Sigmoid colon (tissue), 6 donors: ENCODE measurements at regions not wholly inside any gene's neighbourhood (a gene's known extent, or its start where the extent isn't known, plus 50 kb on each side); places are given as distances from the start of the nearest gene placed in this dataset.
A peak's percentile ranks its signal among the peaks of the same experiment; 100 is the strongest.
"Not testable (repeated sequence)": the region's sequence is repeated elsewhere in the genome, so short reads cannot be mapped to it uniquely, and the experiment has no call there.

ENCODE experiments used
- DNase-seq: peaks from one replicate; pipeline ENCODE4 v3.0.0-alpha.2; 2019
- H3K27ac ChIP-seq, 4 donors: fragments of 200-600 bp; sonication (generic); one replicate each; pipeline ENCODE4 v1.5.1; 2016 to 2019; ENCODE audit warnings: mild to moderate bottlenecking in 1 of 4
- H3K27me3 ChIP-seq, 3 donors: fragments of 200-600 bp; sonication (generic); one replicate each; pipeline ENCODE4 v1.5.1; 2019; ENCODE audit warnings: mild to moderate bottlenecking in 1 of 3
- H3K36me3 ChIP-seq, 4 donors: fragments of 200-600 bp; sonication (generic); one replicate each; pipeline ENCODE4 v1.5.1; 2016 to 2019
- H3K4me1 ChIP-seq, 4 donors: fragments of 200-600 bp; sonication (generic); one replicate each; pipeline ENCODE4 v1.5.1; 2017 to 2019
- H3K4me3 ChIP-seq, 4 donors: fragments of 200-600 bp; sonication (generic); one replicate each; pipeline ENCODE4 v1.5.1; 2017 to 2019; ENCODE audit warnings: mild to moderate bottlenecking in 2 of 4, moderate library complexity in 1 of 4
- H3K9me3 ChIP-seq, 4 donors: fragments of 200-600 bp in 3 of 4; sonication (generic) in 3 of 4; one replicate each; pipeline versions ENCODE4 v1.5.1 to v1.6.1; 2013 to 2019
- CTCF ChIP-seq, 4 experiments: fragments of 450-650 bp in 3 of 4; fragments of 200-600 bp in 1 of 4; IDR thresholded peaks; one replicate each; pipeline ENCODE4 v1.5.1; 2016 to 2019; ENCODE audit warnings: antibody characterized with exemption in 4 of 4, mild to moderate bottlenecking in 3 of 4, moderate library complexity in 2 of 4
- EP300 ChIP-seq, 4 donors: sonication (generic); formaldehyde crosslinking; IDR thresholded peaks; one replicate each; pipeline ENCODE4 v1.6.1; 2017; ENCODE audit warnings: antibody characterized with exemption in 4 of 4
- POLR2A ChIP-seq, 2 donors: fragments of 450-650 bp; IDR thresholded peaks; one replicate each; pipeline ENCODE4 v1.6.1; 2016; ENCODE audit warnings: antibody characterized with exemption in 2 of 2, mild to moderate bottlenecking in 2 of 2, moderate library complexity in 2 of 2
- POLR2AphosphoS5 ChIP-seq, 4 donors: sonication (generic); formaldehyde crosslinking; IDR thresholded peaks; one replicate each; pipeline ENCODE4 v1.6.1; 2017; ENCODE audit warnings: antibody characterized with exemption in 4 of 4
- WGBS, 2 donors: extraction: QIAGEN DNeasy Blood & Tissue Kit; methylation state at CpG; one replicate each; pipeline ENCODE4 v1.1.7; 2013; 5-methylcytosine and 5-hydroxymethylcytosine counted together
- intact Hi-C: fragments of 100-400 bp; cut with DNase I; formaldehyde crosslinking; loops from one replicate; pipeline ENCODE4 v1.15.1; 2023
- donor health status: healthy with polysubstance abuse.
- donor health status: healthy.

DNA sequence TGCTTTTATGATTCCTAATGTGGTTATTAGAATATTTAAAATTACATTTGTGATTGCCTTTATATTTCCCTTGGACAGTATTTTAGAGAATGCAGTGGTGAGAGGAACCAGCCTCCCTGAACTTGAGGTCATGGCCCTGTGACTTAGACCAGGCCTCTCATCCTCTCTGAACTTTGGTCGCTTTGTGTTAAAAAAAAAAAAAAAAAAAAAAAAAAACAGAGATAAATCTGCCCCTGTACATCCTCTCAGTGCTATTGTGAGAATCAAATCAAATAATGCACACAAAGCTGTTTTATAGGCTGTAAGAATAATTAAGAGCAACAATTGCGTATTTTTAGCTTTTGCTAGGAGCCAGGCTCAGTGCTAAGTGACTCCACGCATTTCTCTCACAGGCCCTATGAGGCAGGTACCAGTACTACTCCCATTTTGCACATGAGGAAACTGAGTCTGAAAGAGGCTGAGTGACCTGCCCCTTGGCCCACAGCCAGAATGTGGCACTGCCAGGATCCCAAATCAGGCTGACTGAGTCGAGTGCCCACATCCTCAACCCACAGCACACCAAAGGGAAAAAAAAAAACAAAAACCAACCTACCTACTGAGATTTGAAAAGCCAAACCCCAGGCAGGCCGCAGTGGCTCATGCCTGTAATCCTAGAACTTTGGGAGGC is 110.3 kb upstream of the LARP1 start:
- Histone ChIP-seq H3K27me3 (peaks cover 0 to 2% (median 0%) of the 10 kb centered on the region in 3 donors), H3K36me3 (no peaks in the 10 kb centered on the region), H3K9me3 (no peaks in the 10 kb centered on the region), H3K4me1 (peaks cover 0 to 9% (median 7%) of the 10 kb centered on the region in 4 donors), H3K27ac (no peak overlapping the region), H3K4me3 (no peak overlapping the region)
- 84 to 93% methylated on average over 5 of the region's 5 CpGs for WGBS, 2 donors
- no peak for DNase-seq
- TF ChIP-seq POLR2AphosphoS5 (IDR thresholded peaks at IDR 0.05), result no peak
- TF ChIP-seq POLR2A (IDR thresholded peaks at IDR 0.05), result no peak
- no peak for TF ChIP-seq EP300 (IDR thresholded peaks at IDR 0.05)
- TF ChIP-seq CTCF (IDR thresholded peaks at IDR 0.05), result no peak
- intact Hi-C loops, result no loop called here

DNA sequence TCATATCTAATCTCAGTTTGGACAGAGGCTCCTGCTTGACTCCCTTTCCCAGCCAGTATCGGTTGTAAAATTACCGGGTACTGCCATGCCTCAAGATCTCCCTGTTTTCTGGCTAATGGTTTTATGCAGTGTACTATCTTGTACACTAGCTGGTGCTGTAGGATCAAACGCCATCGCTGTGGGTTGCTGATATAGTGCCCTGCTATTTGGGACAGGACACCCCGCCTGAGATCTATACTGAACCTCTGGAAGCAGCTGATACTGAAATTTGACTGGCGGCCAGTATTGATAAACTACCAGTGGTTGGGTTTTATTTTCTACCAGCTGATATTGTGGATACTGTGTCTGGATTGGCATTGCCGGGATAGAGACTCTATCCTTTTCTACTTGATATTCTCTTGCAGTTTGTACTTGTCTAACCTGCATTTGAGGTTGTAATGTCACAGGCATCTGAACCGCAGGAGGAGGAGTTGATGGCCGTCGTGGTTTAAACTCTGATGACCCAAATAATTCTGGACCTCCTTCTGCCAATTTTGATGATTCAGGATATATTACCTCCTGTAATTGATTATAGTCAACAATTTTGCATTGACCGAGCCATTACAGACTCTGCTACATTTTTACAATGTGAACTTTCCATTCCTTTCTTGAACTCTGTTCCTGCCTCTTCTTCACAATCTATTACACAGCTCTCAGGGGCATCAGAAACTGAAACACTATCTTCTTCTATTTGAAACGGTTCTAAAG is 112.5 kb upstream of the LARP1 start:
- H3K36me3 ChIP-seq, result no peaks in the 10 kb centered on the region
- H3K27ac ChIP-seq, result no peak overlapping the region
- 26 to 78% methylated on average over 12 of the region's 12 CpGs for WGBS, 2 donors
- H3K4me1 ChIP-seq, result peaks cover 0 to 7% (median 6%) of the 10 kb centered on the region in 4 donors
- peaks cover 0 to 2% (median 0%) of the 10 kb centered on the region in 3 donors for H3K27me3 ChIP-seq
- no peak for DNase-seq
- no peak overlapping the region for H3K4me3 ChIP-seq
- intact Hi-C loops, result no loop called here
- H3K9me3 ChIP-seq, result no peaks in the 10 kb centered on the region
- TF ChIP-seq EP300 (IDR thresholded peaks at IDR 0.05), result no peak
- TF ChIP-seq POLR2A (IDR thresholded peaks at IDR 0.05), result no peak
- TF ChIP-seq POLR2AphosphoS5 (IDR thresholded peaks at IDR 0.05), result no peak
- TF ChIP-seq CTCF (IDR thresholded peaks at IDR 0.05), result peak in 3 of 4 experiments; percentile 45 to 57 (median 48)

- H3K4me1 ChIP-seq, H3K4me3 ChIP-seq, H3K27ac ChIP-seq, intact Hi-C loops, H3K9me3 ChIP-seq, H3K27me3 ChIP-seq, DNase-seq, H3K36me3 ChIP-seq: not testable (repeated sequence)
- TF ChIP-seq CTCF (IDR thresholded peaks at IDR 0.05), result peak in 2 of 4 experiments; percentile 25 to 44
- 35 to 45% methylated on average over 4 of the region's 4 CpGs for WGBS, 2 donors
These were observed 114.9 kb upstream of the LARP1 start for GRCh38 chr5:154640213-154640831.

GRCh38 chr5:154636786-154637185 is 118.4 kb upstream of the LARP1 start:
- H3K27ac ChIP-seq, H3K9me3 ChIP-seq, H3K4me3 ChIP-seq, H3K36me3 ChIP-seq, H3K27me3 ChIP-seq, intact Hi-C loops, H3K4me1 ChIP-seq, DNase-seq: not testable (repeated sequence)
- 94 to 96% methylated on average over 7 of the region's 7 CpGs for WGBS, 2 donors

GRCh38 chr5:154636271-154636670 is 118.9 kb upstream of the LARP1 start:
- H3K36me3 ChIP-seq, H3K27me3 ChIP-seq, DNase-seq, H3K4me1 ChIP-seq, H3K4me3 ChIP-seq, H3K9me3 ChIP-seq, intact Hi-C loops, H3K27ac ChIP-seq: not testable (repeated sequence)
- WGBS, 2 donors, result 84 to 85% methylated on average over 12 of the region's 12 CpGs

- intact Hi-C loops, result not testable (repeated sequence)
These were observed 121.4 kb upstream of the LARP1 start for GRCh38 chr5:154633744-154634143.

More at GRCh38 chr5:154633744-154634143, 121.4 kb upstream of the LARP1 start:
- not testable (repeated sequence) for H3K9me3 ChIP-seq, H3K4me3 ChIP-seq, H3K27me3 ChIP-seq, H3K36me3 ChIP-seq, DNase-seq, H3K4me1 ChIP-seq, H3K27ac ChIP-seq
- WGBS, 2 donors, result 91% methylated on average over 4 of the region's 4 CpGs
